CD4-positive, alpha-beta T cell treated with Interleukin-4 for 1 hour (primary cell): ENCODE measurements at regions not wholly inside any gene's neighbourhood (a gene's known extent, or its start where the extent isn't known, plus 50 kb on each side); places are given as distances from the start of the nearest gene placed in this dataset.

Experiments
- DNase-seq, 2 donors: peaks; one replicate each; pipeline ENCODE4 v3.0.0-alpha.2; 2020 to 2022

GRCh38 chr16:18050777-18051176, 285.8 kb downstream of the NPIPA8 start:
- no peak for DNase-seq

GRCh38 chr16:18050234-18050633, 286.3 kb downstream of the NPIPA8 start:
- no peak for DNase-seq

- DNase-seq, result no peak
These were observed 286.9 kb downstream of the NPIPA8 start for GRCh38 chr16:18049547-18050133.

- no peak for DNase-seq
These were observed 287.5 kb downstream of the NPIPA8 start for GRCh38 chr16:18048853-18049546.

- DNase-seq, result no peak
These were observed 288.8 kb downstream of the NPIPA8 start for GRCh38 chr16:18047761-18048160.

- DNase-seq, result no peak
These were observed 291.2 kb downstream of the NPIPA8 start for GRCh38 chr16:18045356-18045755.

GRCh38 chr16:18041864-18042834, 294.4 kb downstream of the NPIPA8 start:
- no peak for DNase-seq

GRCh38 chr16:18039931-18040330, 296.6 kb downstream of the NPIPA8 start:
- DNase-seq, result no peak

- DNase-seq, result no peak
These were observed 299.5 kb downstream of the NPIPA8 start for GRCh38 chr16:18037051-18037450.

- no peak for DNase-seq
These were observed 311.9 kb downstream of the NPIPA8 start for GRCh38 chr16:18024611-18025010.

- no peak for DNase-seq
These were observed 318.2 kb downstream of the NPIPA8 start for GRCh38 chr16:18018376-18018775.

GRCh38 chr16:18013863-18014262, 322.7 kb downstream of the NPIPA8 start:
- DNase-seq, result no peak

- DNase-seq, result no peak
These were observed 328.2 kb downstream of the NPIPA8 start for GRCh38 chr16:18008356-18008755.

GRCh38 chr16:18003033-18003432, 333.5 kb downstream of the NPIPA8 start:
- no peak for DNase-seq

- no peak for DNase-seq
These were observed 337.5 kb downstream of the NPIPA8 start for GRCh38 chr16:17998996-17999395.

- DNase-seq, result no peak
These were observed 338.0 kb downstream of the NPIPA8 start for GRCh38 chr16:17998550-17998949.

GRCh38 chr16:17994027-17994426, 342.5 kb downstream of the NPIPA8 start:
- DNase-seq, result no peak

- DNase-seq, result no peak
These were observed 344.1 kb downstream of the NPIPA8 start for GRCh38 chr16:17992416-17992815.

- no peak for DNase-seq
These were observed 347.3 kb downstream of the NPIPA8 start for GRCh38 chr16:17989255-17989654.

GRCh38 chr16:17988839-17989238, 347.7 kb downstream of the NPIPA8 start:
- no peak for DNase-seq

- no peak for DNase-seq
These were observed 349.5 kb downstream of the NPIPA8 start for GRCh38 chr16:17986991-17987390.

- DNase-seq, result no peak
These were observed 351.7 kb downstream of the NPIPA8 start for GRCh38 chr16:17984810-17985209.

- DNase-seq, result no peak
These were observed 352.5 kb downstream of the NPIPA8 start for GRCh38 chr16:17983847-17984639.
